ENCODE measurements at regions not wholly inside any gene's neighbourhood (a gene's known extent, or its start where the extent isn't known, plus 50 kb on each side); places are given as distances from the start of the nearest gene placed in this dataset.

DNA sequence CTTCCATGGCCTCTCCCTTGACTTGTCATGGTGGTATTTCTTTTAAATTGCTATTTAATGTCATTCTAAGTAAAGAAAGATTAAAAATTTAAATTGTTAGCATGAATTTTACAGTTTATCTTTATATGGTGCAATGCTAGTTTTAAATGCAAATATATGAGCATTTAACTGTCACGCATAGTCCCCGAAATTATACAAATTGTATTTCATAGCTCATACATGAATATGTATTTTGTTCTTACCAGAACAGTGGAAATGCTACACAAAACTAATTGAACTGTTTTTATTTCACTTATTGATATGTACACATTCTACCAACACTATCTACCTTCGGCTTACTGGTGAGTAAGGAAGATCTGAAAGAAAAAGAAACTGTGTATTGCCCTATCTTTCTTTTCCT lies 125.8 kb downstream of the CARTPT start:
- TF ChIP-seq EP300 (IDR thresholded peaks at IDR 0.05) (no peak), POLR2A (IDR thresholded peaks at IDR 0.05; ENCODE audit: low read depth) (no peak)
- TF ChIP-seq, protein P1, sequence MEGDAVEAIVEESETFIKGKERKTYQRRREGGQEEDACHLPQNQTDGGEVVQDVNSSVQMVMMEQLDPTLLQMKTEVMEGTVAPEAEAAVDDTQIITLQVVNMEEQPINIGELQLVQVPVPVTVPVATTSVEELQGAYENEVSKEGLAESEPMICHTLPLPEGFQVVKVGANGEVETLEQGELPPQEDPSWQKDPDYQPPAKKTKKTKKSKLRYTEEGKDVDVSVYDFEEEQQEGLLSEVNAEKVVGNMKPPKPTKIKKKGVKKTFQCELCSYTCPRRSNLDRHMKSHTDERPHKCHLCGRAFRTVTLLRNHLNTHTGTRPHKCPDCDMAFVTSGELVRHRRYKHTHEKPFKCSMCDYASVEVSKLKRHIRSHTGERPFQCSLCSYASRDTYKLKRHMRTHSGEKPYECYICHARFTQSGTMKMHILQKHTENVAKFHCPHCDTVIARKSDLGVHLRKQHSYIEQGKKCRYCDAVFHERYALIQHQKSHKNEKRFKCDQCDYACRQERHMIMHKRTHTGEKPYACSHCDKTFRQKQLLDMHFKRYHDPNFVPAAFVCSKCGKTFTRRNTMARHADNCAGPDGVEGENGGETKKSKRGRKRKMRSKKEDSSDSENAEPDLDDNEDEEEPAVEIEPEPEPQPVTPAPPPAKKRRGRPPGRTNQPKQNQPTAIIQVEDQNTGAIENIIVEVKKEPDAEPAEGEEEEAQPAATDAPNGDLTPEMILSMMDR (IDR thresholded peaks at IDR 0.05) = no peak

Measured in esophagus muscularis mucosa (tissue), 4 donors.